NCI-H748 treated with DMSO at 0.1 percent for 48 hours (cell line): ENCODE measurements at regions not wholly inside any gene's neighbourhood (a gene's known extent, or its start where the extent isn't known, plus 50 kb on each side); places are given as distances from the start of the nearest gene placed in this dataset.
"Not testable (repeated sequence)": the region's sequence is repeated elsewhere in the genome, so short reads cannot be mapped to it uniquely, and the experiment has no call there.

Source experiments
- DNase-seq: peaks from one replicate; lab custom pipeline; 2025; lab: John Stamatoyannopoulos, UW

DNA sequence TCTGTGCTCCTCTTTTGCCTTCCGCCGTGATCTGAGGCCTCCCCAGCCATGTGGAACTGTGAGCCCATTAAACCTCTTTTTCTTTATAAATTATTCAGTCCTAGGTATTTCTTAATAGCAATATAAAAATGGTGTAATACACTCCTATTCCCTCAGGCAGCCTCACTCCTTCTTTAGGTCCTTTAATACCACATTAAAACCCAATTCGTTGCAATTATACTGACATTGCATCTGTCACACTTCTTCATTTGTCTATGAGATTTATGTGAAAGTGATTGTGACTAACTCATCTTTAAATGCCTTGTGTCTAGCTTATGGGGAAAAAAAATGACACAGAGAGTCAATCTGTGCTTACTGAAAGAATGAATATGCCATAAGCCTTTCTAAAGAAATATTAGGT is 1035.2 kb upstream of the SLIT2 start:
- no peak for DNase-seq

DNA sequence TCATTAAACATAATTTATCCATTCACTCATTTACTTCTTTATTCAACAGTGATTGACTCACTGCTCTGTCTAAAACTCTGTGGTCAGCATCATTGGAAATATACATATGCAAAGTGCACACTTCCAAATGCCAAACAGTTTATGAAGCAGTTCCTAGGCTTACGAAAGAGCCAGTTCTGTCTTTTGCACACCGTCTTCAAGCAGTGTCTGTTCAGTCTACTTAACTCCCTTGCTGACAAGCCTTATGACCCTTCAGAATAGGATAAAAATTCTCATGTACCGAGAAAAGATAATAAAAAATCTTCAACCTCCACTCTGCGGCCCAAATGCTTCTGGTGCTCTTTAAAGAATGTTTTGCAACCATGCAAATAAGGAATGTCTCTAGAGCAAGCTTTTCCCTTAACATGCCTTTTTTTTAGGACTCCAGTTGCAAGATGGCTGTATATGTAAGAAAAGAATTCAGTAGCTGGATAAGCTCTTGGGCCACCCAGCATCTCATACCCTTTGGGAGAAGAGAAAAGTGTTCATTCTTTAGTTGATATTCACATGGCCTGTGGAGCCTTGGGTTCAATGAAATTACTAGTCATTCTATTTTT is 1037.0 kb upstream of the SLIT2 start:
- DNase-seq, result no peak

DNA sequence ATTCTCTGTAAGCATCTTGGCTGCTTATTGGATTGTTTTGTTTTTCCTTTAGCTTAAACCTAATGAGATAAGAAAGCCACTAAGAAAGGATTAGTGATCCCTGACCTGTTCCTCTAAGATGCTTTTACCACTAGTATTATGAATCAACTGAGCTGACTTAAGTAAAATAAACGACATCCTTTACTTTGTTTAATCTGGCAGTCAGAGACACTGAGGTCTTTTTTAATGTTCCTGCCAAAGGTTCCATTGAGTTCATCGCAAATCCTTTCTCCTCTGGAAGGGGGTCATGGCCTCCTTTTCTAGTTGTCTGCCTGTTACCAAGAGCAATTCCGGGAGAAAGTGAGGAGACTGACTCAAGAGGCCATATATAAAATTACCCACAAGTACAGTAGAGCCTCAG is 1038.3 kb upstream of the SLIT2 start:
- DNase-seq, result no peak

DNA sequence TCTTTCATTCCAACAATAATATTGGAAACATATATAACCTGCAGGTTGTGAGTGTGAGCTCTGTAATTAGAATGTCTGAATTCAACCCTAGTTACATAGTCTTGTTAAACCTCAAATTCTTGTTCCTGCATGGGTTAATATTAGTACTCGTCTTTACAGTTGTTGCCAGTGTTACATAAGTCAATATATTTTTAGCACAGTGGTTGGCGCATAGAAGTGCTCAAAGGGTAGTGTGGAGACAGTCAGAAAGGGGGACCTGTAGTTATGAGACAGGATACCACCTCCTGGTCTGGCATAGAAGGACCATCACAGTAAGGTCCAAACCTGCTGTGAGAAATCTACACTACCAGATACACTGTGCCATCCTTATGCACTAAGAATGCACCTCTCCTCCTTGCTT is 1045.9 kb upstream of the SLIT2 start:
- no peak for DNase-seq

GRCh38 chr4:19197838-19198237 is 1053.9 kb upstream of the SLIT2 start:
- not testable (repeated sequence) for DNase-seq

- DNase-seq, result no peak
Observed at GRCh38 chr4:19195696-19196095, 1056.0 kb upstream of the SLIT2 start.

- no peak for DNase-seq
Observed at GRCh38 chr4:19194672-19195071, 1057.0 kb upstream of the SLIT2 start.

GRCh38 chr4:19193274-19193981 is 1058.3 kb upstream of the SLIT2 start:
- no peak for DNase-seq

DNA sequence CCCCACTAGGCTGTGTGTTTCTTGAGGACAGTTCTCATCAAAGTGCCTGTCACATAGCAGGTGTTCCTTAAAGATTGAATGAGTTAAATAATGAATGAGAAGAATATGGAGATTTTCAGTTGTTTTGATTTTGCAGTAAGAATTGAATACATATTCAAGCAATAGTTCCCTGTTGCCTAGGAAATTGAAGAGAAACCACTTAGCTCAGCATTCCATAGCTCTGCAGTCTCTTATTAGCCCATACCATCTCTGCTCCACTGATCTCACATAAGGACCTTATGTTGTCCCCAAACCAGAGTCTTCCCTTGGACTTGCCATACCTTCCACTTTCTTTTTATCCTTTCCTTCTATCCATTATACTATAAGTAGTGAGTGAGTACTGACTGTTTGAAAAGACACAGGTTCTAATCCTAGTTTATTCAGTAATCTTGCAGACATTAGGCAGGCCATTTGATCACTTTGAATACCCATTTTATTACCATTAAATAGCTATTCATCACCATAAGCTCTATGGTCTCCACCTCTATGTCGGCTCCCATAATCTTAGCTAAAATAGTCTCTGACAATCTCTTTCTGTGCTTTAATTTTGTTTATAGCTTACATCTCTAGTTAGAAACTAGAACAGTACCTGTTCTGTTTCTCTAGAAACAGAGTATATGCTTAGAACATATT is 1059.6 kb upstream of the SLIT2 start:
- DNase-seq, result no peak

DNA sequence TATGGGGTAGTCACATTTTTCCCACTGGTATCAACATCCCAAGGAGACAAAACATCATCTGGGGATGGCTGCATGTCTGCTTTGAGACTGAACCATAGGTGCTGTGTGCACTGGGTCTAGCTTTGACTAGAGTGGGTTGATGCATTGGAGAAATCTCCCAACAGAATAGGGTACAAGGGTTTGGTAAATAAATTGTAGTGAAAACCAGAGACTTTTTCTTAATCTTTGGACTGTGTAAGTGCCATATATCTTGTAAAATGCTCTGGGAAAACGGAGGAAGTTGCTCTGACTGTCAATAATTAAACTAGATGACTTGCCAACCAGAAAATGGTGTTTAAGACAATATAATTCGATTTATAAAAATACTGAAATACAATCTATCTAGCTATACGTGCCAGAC is 1064.0 kb upstream of the SLIT2 start:
- no peak for DNase-seq

- no peak for DNase-seq
Observed at GRCh38 chr4:19187096-19187495, 1064.6 kb upstream of the SLIT2 start.

- DNase-seq, result not testable (repeated sequence)
Observed at GRCh38 chr4:19181631-19182030, 1070.1 kb upstream of the SLIT2 start.

GRCh38 chr4:19178835-19179234 is 1072.9 kb upstream of the SLIT2 start:
- no peak for DNase-seq

GRCh38 chr4:19177616-19178015 is 1074.1 kb upstream of the SLIT2 start:
- DNase-seq, result no peak

GRCh38 chr4:19171832-19172231 is 1079.9 kb upstream of the SLIT2 start:
- DNase-seq, result no peak

DNA sequence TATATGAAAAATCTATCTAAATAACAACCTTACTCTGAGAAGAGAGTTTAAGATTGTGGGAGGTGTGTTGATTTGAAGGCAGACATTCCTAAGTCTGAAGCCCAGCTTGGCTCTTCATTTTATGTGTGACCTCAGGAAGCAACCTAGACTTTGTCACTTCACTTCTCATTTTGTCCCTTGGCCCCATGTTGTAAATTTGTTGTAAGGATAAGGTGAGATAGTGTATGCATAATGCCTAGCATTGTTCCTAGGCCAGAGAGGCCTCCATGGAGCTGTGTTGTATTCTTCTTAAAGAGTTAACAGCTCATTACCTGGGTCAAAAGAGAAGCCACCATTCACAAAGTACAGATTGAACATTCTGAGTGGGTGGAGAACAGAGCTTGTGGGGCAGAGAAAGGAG is 1084.4 kb upstream of the SLIT2 start:
- no peak for DNase-seq

GRCh38 chr4:19164334-19164733 is 1087.4 kb upstream of the SLIT2 start:
- no peak for DNase-seq

DNA sequence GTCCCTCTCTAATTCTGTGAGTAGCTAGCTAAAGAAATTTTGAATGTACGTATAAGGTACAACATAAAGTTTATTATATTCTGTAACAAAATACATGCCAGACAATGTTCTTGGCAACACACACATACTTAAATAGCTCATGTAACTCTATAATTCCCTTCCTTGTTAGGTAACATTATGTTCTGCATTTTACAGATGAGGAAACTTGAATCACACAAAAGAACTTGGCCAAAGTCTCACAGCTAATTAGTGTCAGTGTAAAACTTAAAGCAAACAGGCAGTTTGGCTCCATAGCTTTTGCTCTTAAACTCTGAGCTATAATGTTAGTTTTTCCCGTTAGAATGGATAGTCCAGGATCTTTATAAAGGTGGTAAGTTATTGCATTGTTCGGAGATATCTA is 1091.8 kb upstream of the SLIT2 start:
- DNase-seq, result no peak

- DNase-seq, result no peak
Observed at GRCh38 chr4:19158107-19158809, 1093.4 kb upstream of the SLIT2 start.

- no peak for DNase-seq
Observed at GRCh38 chr4:19156786-19157185, 1094.9 kb upstream of the SLIT2 start.

GRCh38 chr4:19155568-19155967 is 1096.1 kb upstream of the SLIT2 start:
- no peak for DNase-seq

DNA sequence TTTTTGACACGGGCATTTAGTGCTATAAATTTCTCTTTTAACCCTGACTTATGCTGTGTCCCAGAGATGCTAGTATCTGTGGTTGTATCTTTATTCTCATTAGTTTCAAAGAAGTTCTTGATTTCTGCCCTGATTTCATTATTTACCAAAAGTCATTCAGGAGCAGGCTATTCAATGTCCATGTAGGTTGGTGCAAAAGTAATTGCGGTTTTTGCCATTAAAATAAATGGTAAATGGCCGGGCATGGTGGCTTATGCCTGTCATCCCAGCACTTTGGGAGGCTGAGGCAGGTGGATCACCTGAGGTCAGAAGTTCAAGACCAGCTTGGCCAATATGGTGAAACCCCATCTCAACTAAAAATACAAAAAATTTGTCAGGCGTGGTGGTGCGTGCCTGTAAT is 1097.4 kb upstream of the SLIT2 start:
- not testable (repeated sequence) for DNase-seq

DNA sequence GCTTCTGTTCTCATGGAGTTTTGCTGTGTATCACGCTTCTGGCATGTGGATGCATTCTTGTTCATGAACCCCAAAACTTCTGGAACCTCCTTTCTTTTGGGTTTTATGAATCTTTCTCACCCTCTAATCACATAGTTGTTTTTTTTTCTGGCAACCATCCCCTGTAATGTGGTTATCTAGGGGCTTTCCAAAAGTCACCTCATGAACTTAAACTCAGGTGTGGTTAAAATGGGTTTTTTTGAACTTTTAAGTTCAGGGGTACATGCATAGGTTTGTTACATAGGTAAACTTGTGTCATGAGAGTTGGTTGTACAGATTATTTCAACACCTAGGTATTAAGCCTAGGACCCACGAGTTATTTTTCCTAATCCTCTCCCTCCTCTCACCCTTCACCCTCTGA is 1099.4 kb upstream of the SLIT2 start:
- DNase-seq, result no peak
